NCI-H82 (cell line): ENCODE measurements at regions not wholly inside any gene's neighbourhood (a gene's known extent, or its start where the extent isn't known, plus 50 kb on each side); places are given as distances from the start of the nearest gene placed in this dataset.
A peak's percentile ranks its signal among the peaks of the same experiment; 100 is the strongest.

ENCODE experiments used
- DNase-seq: peaks from one replicate; lab custom pipeline; 2025; lab: John Stamatoyannopoulos, UW

GRCh38 chr6:112717856-112718255 is 370.7 kb downstream of the RFPL4B start:
- no peak for DNase-seq

- no peak for DNase-seq
Observed at GRCh38 chr6:112725541-112726085, 378.5 kb downstream of the RFPL4B start.

GRCh38 chr6:112735129-112735528 is 388.0 kb downstream of the RFPL4B start:
- no peak for DNase-seq

GRCh38 chr6:112739766-112740165 is 392.6 kb downstream of the RFPL4B start:
- no peak for DNase-seq

- DNase-seq, result no peak
Observed at GRCh38 chr6:112743323-112743722, 396.2 kb downstream of the RFPL4B start.

- DNase-seq, result no peak
Observed at GRCh38 chr6:112744827-112745226, 397.7 kb downstream of the RFPL4B start.

GRCh38 chr6:112745765-112746164 is 398.6 kb downstream of the RFPL4B start:
- no peak for DNase-seq

- DNase-seq, result no peak
Observed at GRCh38 chr6:112749673-112750072, 402.5 kb downstream of the RFPL4B start.

- no peak for DNase-seq
Observed at GRCh38 chr6:112752305-112752704, 405.2 kb downstream of the RFPL4B start.

GRCh38 chr6:112752791-112753190 is 405.7 kb downstream of the RFPL4B start:
- DNase-seq, result no peak

- no peak for DNase-seq
Observed at GRCh38 chr6:112760831-112761230, 413.7 kb downstream of the RFPL4B start.

- DNase-seq, result no peak
Observed at GRCh38 chr6:112761740-112762139, 414.6 kb downstream of the RFPL4B start.

GRCh38 chr6:112764377-112764776 is 417.2 kb downstream of the RFPL4B start:
- DNase-seq, result no peak

- no peak for DNase-seq
Observed at GRCh38 chr6:112770308-112770707, 423.2 kb downstream of the RFPL4B start.

- no peak for DNase-seq
Observed at GRCh38 chr6:112773187-112773586, 426.1 kb downstream of the RFPL4B start.

GRCh38 chr6:112774319-112774718 is 427.2 kb downstream of the RFPL4B start:
- no peak for DNase-seq

GRCh38 chr6:112780498-112781096 is 433.5 kb downstream of the RFPL4B start:
- peak; percentile 91 for DNase-seq

- DNase-seq, result peak; percentile 17
Observed at GRCh38 chr6:112781241-112781640, 434.1 kb downstream of the RFPL4B start.

- DNase-seq, result no peak
Observed at GRCh38 chr6:112785408-112785807, 438.3 kb downstream of the RFPL4B start.

- DNase-seq, result no peak
Observed at GRCh38 chr6:112786801-112787200, 439.7 kb downstream of the RFPL4B start.

- no peak for DNase-seq
Observed at GRCh38 chr6:112787371-112787770, 440.2 kb downstream of the RFPL4B start.

- DNase-seq, result no peak
Observed at GRCh38 chr6:112795316-112795715, 448.2 kb downstream of the RFPL4B start.

GRCh38 chr6:112796712-112797111 is 449.6 kb downstream of the RFPL4B start:
- no peak for DNase-seq

GRCh38 chr6:112799889-112800288 is 452.8 kb downstream of the RFPL4B start:
- DNase-seq, result no peak
